ENCODE measurements at regions not wholly inside any gene's neighbourhood (a gene's known extent, or its start where the extent isn't known, plus 50 kb on each side); places are given as distances from the start of the nearest gene placed in this dataset.
"Not testable (repeated sequence)": the region's sequence is repeated elsewhere in the genome, so short reads cannot be mapped to it uniquely, and the experiment has no call there.

DNA sequence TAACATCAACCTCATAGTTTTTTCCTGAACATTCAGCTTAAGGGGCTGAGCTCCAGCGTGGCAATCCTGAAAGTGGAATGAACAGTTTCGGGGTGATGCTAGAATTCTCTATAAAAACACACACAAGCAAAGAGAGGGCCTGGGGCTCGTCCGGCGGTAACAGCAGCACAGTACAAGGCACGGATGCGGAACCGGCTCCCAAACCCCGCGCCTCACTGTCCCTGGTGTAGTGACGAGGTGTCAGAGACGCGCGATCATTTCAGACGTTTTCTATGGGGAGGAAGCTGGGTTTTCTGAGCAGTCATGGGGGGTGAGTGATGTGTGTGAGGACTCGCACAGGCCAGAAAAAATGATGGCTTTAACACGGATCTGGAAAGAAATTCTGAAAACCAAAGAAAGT is 177.3 kb upstream of the ZNF469 start:
- not testable (repeated sequence) for TF ChIP-seq CREB1 (CRISPR knock-in tag; IDR thresholded peaks at IDR 0.05); ATF1 (CRISPR knock-in tag; IDR thresholded peaks at IDR 0.05); MYBL2 (CRISPR knock-in tag; IDR thresholded peaks at IDR 0.05); FOXP1 (CRISPR knock-in tag; IDR thresholded peaks at IDR 0.05; ENCODE audit: borderline replicate concordance); TCF7 (CRISPR knock-in tag; IDR thresholded peaks at IDR 0.05; ENCODE audit: low read depth); SMAD3 (CRISPR knock-in tag; IDR thresholded peaks at IDR 0.05; ENCODE audit: borderline replicate concordance); NFYB (CRISPR knock-in tag; conservative IDR thresholded peaks at IDR 0.05; ENCODE audit: low read depth); NR1H2 (CRISPR knock-in tag; IDR thresholded peaks at IDR 0.05); NFATC4 (CRISPR knock-in tag; IDR thresholded peaks at IDR 0.05); ESRRA (CRISPR knock-in tag; IDR thresholded peaks at IDR 0.05; ENCODE audit: borderline replicate concordance)
- TF ChIP-seq, protein P1, sequence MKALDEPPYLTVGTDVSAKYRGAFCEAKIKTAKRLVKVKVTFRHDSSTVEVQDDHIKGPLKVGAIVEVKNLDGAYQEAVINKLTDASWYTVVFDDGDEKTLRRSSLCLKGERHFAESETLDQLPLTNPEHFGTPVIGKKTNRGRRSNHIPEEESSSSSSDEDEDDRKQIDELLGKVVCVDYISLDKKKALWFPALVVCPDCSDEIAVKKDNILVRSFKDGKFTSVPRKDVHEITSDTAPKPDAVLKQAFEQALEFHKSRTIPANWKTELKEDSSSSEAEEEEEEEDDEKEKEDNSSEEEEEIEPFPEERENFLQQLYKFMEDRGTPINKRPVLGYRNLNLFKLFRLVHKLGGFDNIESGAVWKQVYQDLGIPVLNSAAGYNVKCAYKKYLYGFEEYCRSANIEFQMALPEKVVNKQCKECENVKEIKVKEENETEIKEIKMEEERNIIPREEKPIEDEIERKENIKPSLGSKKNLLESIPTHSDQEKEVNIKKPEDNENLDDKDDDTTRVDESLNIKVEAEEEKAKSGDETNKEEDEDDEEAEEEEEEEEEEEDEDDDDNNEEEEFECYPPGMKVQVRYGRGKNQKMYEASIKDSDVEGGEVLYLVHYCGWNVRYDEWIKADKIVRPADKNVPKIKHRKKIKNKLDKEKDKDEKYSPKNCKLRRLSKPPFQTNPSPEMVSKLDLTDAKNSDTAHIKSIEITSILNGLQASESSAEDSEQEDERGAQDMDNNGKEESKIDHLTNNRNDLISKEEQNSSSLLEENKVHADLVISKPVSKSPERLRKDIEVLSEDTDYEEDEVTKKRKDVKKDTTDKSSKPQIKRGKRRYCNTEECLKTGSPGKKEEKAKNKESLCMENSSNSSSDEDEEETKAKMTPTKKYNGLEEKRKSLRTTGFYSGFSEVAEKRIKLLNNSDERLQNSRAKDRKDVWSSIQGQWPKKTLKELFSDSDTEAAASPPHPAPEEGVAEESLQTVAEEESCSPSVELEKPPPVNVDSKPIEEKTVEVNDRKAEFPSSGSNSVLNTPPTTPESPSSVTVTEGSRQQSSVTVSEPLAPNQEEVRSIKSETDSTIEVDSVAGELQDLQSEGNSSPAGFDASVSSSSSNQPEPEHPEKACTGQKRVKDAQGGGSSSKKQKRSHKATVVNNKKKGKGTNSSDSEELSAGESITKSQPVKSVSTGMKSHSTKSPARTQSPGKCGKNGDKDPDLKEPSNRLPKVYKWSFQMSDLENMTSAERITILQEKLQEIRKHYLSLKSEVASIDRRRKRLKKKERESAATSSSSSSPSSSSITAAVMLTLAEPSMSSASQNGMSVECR (CRISPR knock-in tag; IDR thresholded peaks at IDR 0.05; ENCODE audit: borderline replicate concordance), result not testable (repeated sequence)
- TF ChIP-seq, protein P2, sequence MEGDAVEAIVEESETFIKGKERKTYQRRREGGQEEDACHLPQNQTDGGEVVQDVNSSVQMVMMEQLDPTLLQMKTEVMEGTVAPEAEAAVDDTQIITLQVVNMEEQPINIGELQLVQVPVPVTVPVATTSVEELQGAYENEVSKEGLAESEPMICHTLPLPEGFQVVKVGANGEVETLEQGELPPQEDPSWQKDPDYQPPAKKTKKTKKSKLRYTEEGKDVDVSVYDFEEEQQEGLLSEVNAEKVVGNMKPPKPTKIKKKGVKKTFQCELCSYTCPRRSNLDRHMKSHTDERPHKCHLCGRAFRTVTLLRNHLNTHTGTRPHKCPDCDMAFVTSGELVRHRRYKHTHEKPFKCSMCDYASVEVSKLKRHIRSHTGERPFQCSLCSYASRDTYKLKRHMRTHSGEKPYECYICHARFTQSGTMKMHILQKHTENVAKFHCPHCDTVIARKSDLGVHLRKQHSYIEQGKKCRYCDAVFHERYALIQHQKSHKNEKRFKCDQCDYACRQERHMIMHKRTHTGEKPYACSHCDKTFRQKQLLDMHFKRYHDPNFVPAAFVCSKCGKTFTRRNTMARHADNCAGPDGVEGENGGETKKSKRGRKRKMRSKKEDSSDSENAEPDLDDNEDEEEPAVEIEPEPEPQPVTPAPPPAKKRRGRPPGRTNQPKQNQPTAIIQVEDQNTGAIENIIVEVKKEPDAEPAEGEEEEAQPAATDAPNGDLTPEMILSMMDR (IDR thresholded peaks at IDR 0.05), result not testable (repeated sequence)
- TF ChIP-seq, protein P3, sequence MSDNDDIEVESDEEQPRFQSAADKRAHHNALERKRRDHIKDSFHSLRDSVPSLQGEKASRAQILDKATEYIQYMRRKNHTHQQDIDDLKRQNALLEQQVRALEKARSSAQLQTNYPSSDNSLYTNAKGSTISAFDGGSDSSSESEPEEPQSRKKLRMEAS (CRISPR knock-in tag; IDR thresholded peaks at IDR 0.05), result not testable (repeated sequence)

Data from WTC11 (cell line).